H1 (cell line): ENCODE measurements at regions not wholly inside any gene's neighbourhood (a gene's known extent, or its start where the extent isn't known, plus 50 kb on each side); places are given as distances from the start of the nearest gene placed in this dataset.

Source experiments
- CTCF ChIP-seq, 3 experiments: IDR thresholded peaks; 1 replicate in 2 of 3; 2 replicates in 1 of 3; pipeline versions ENCODE4 v1.5.1 to v1.6.1; 2011; ENCODE audit warnings: low read length in 3 of 3, mild to moderate bottlenecking in 3 of 3, inconsistent platforms in 2 of 3, low read depth in 1 of 3, moderate library complexity in 1 of 3; ENCODE audit not compliant: insufficient read depth in 1 of 3; ENCODE audit errors: control extremely low read depth in 1 of 3
- EZH2 ChIP-seq: fragments of 200-600 bp; sonication (generic); IDR thresholded peaks from 2 replicates; pipeline ENCODE4 v1.7.1; 2012; ENCODE audit warnings: low read depth, mild to moderate bottlenecking, moderate library complexity, low read length, inconsistent platforms; ENCODE audit not compliant: severe bottlenecking
- JUND ChIP-seq: IDR thresholded peaks from 2 replicates; pipeline ENCODE4 v1.6.1; 2011; ENCODE audit warnings: mild to moderate bottlenecking, improper control_type of control experiment, low read length
- NANOG ChIP-seq: IDR thresholded peaks from 2 replicates; pipeline ENCODE4 v1.6.1; 2011; ENCODE audit warnings: low read length, low read depth, mild to moderate bottlenecking, inconsistent platforms; ENCODE audit not compliant: insufficient read depth, poor library complexity, severe bottlenecking
- POLR2A ChIP-seq, 2 experiments: IDR thresholded peaks; 1 replicate in 1 of 2; 2 replicates in 1 of 2; pipeline ENCODE4 v1.6.1; 2011; ENCODE audit warnings: low read depth in 2 of 2, low read length in 2 of 2, mild to moderate bottlenecking in 2 of 2; ENCODE audit errors: control extremely low read depth in 1 of 2
- RAD21 ChIP-seq, 2 experiments: IDR thresholded peaks in 1 of 2; conservative IDR thresholded peaks in 1 of 2; 2 replicates each; pipeline ENCODE4 v1.6.1; 2011; ENCODE audit warnings: low read depth in 2 of 2, low read length in 2 of 2, improper control_type of control experiment in 1 of 2, inconsistent platforms in 1 of 2, mild to moderate bottlenecking in 1 of 2, moderate library complexity in 1 of 2
- SP2 ChIP-seq: IDR thresholded peaks from 2 replicates; pipeline ENCODE4 v1.6.1; 2012; ENCODE audit warnings: mild to moderate bottlenecking, low read length, inconsistent platforms
- TEAD4 ChIP-seq: IDR thresholded peaks from 2 replicates; pipeline ENCODE4 v1.6.1; 2012; ENCODE audit warnings: low read depth, low read length, inconsistent platforms, mixed read lengths

- TF ChIP-seq CTCF (IDR thresholded peaks at IDR 0.05; ENCODE audit: control extremely low read depth in 1 of 3, insufficient read depth in 1 of 3, low read depth in 1 of 3, low read length in 3 of 3): no peak
- no peak for TF ChIP-seq TEAD4
- no peak for TF ChIP-seq NANOG
- no peak for TF ChIP-seq EZH2
- no peak for TF ChIP-seq SP2
- TF ChIP-seq POLR2A (IDR thresholded peaks at IDR 0.05; ENCODE audit: control extremely low read depth in 1 of 2, low read depth in 2 of 2, low read length in 2 of 2): no peak
- TF ChIP-seq RAD21 (IDR thresholded peaks at IDR 0.05 in 1 of 2, conservative IDR thresholded peaks at IDR 0.05 in 1 of 2; ENCODE audit: low read depth in 2 of 2, low read length in 2 of 2): no peak
- no peak for TF ChIP-seq JUND
These were observed 169.8 kb upstream of the B3GALT2 start for GRCh38 chr1:193356249-193356648.
